Omental fat pad (tissue), 3 donors: ENCODE measurements at regions not wholly inside any gene's neighbourhood (a gene's known extent, or its start where the extent isn't known, plus 50 kb on each side); places are given as distances from the start of the nearest gene placed in this dataset.
"Not testable (repeated sequence)": the region's sequence is repeated elsewhere in the genome, so short reads cannot be mapped to it uniquely, and the experiment has no call there.

ENCODE experiments used
- ATAC-seq: fragments of 150-250 bp; one replicate; pipeline ENCODE4 v1.9.1; 2016; ENCODE audit warnings: mild to moderate bottlenecking, moderate library complexity; ENCODE audit not compliant: low FRiP score
- DNase-seq: peaks from one replicate; pipeline ENCODE4 v3.0.0-alpha.2; 2019; ENCODE audit warnings: low spot score
- CTCF ChIP-seq, 3 donors: fragments of 450-650 bp; IDR thresholded peaks; one replicate each; pipeline ENCODE4 v1.5.1; 2016 to 2017; ENCODE audit warnings: antibody characterized with exemption in 3 of 3, mild to moderate bottlenecking in 3 of 3, moderate library complexity in 2 of 3

GRCh38 chr15:54789376-54789775 is 407.4 kb downstream of the RSL24D1 start:
- no peak for ATAC-seq
- DNase-seq: no peak
- no peak for TF ChIP-seq CTCF (IDR thresholded peaks at IDR 0.05)

- ATAC-seq, DNase-seq: not testable (repeated sequence)
These were observed 415.5 kb downstream of the RSL24D1 start for GRCh38 chr15:54781220-54781619.

DNA sequence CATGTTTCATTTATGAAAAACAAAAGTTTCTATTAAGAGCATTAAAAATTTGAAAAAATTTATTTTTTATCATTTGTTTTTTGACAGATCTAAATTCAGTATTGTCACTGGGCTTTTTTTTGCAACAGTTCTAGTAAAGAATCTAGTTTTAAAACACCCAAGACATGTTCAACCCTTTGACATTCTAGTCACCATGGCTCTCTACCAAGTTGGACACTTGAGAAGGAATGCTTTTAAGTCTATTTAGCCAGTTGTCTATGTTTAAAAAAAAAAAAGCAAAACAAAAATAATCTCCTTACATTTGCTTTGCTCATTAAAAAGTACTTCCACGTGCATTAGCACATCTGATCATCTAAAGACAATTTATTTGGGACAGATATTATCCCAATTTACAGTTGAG is 417.5 kb downstream of the RSL24D1 start:
- DNase-seq (no peak), ATAC-seq (no peak)
- TF ChIP-seq CTCF (IDR thresholded peaks at IDR 0.05): no peak

- DNase-seq (no peak), ATAC-seq (no peak)
- no peak for TF ChIP-seq CTCF (IDR thresholded peaks at IDR 0.05)
These were observed 420.3 kb downstream of the RSL24D1 start for GRCh38 chr15:54776410-54776809.

GRCh38 chr15:54772663-54773062 is 424.1 kb downstream of the RSL24D1 start:
- no peak for DNase-seq
- TF ChIP-seq CTCF (IDR thresholded peaks at IDR 0.05): no peak
- ATAC-seq: no peak

DNA sequence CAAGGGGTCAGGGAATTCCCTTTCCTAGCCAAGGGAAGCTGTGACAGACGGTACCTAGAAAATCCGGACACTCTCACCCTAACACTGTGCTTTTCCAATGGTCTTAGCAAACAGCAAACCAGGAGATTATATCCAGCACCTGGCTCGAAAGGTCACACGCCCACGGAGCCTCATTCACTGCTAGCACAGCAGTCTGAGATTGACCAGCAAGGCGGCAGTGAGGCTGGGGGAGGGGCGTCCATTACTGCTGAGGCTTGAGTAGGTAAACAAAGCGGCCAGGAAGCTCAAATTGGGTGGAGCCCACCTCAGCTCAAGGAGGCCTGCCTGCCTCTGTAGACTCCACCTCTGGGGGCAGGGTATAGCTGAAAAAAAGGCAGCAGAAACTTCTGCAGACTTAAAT is 447.3 kb downstream of the RSL24D1 start:
- not testable (repeated sequence) for ATAC-seq, DNase-seq

GRCh38 chr15:54722342-54722986 is 474.3 kb downstream of the RSL24D1 start:
- DNase-seq (no peak), ATAC-seq (no peak)
- TF ChIP-seq CTCF (IDR thresholded peaks at IDR 0.05): no peak

GRCh38 chr15:54719325-54719724 is 477.4 kb downstream of the RSL24D1 start:
- ATAC-seq (no peak), DNase-seq (no peak)
- no peak for TF ChIP-seq CTCF (IDR thresholded peaks at IDR 0.05)
